Astrocyte of the cerebellum (primary cell): ENCODE measurements at regions not wholly inside any gene's neighbourhood (a gene's known extent, or its start where the extent isn't known, plus 50 kb on each side); places are given as distances from the start of the nearest gene placed in this dataset.

Source experiments
- DNase-seq: peaks from one replicate; pipeline ENCODE4 v3.0.0-alpha.2; 2011; ENCODE audit warnings: low read depth
- H3K4me3 ChIP-seq: 2 replicates; pipeline ENCODE4 v1.5.1; 2011; ENCODE audit warnings: mild to moderate bottlenecking, low read depth, low read length, moderate library complexity
- CTCF ChIP-seq: IDR thresholded peaks from 2 replicates; pipeline ENCODE4 v1.5.1; 2012; ENCODE audit warnings: low read length, low read depth, moderate library complexity, mild to moderate bottlenecking; ENCODE audit errors: missing control alignments
- in situ Hi-C: cut with HindIII; loops from 2 replicates; pipeline ENCODE4 v1.10.0; 2017; ENCODE audit warnings: low sequenced_read_pairs

- H3K4me3 ChIP-seq = no peak overlapping the region
- in situ Hi-C loops = no loop called here
- TF ChIP-seq CTCF = no peak
- no peak for DNase-seq
Observed at GRCh38 chr7:155147624-155148023, 77.5 kb downstream of the HTR5A start.

DNA sequence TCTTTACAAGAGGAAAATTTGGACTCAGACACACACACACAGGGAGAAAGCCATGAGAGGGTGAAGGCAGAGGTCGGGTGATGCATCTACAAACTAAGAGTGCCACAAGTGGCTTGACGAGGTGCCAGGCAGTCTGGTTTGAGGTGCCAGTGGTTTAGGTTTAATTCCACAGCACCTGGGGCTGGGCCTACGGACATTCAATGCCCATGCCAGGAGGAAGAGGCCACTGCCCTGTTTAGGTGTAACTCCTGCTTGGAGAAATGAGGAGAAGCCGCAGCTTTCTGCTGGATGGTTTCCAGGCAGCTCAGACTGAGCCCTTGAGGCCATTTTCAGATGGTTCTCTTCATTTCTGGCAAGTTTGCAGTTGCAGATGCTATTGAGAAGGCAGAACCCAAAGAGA is 83.6 kb downstream of the HTR5A start:
- TF ChIP-seq CTCF = no peak

GRCh38 chr7:155154586-155154985 is 84.5 kb downstream of the HTR5A start:
- no peak overlapping the region for H3K4me3 ChIP-seq
- TF ChIP-seq CTCF = no peak
- no peak for DNase-seq
- in situ Hi-C loops = no loop called here

More for the DNA sequence above, 83.6 kb downstream of the HTR5A start:
- DNase-seq = no peak
- in situ Hi-C loops = no loop called here
- no peak overlapping the region for H3K4me3 ChIP-seq

DNA sequence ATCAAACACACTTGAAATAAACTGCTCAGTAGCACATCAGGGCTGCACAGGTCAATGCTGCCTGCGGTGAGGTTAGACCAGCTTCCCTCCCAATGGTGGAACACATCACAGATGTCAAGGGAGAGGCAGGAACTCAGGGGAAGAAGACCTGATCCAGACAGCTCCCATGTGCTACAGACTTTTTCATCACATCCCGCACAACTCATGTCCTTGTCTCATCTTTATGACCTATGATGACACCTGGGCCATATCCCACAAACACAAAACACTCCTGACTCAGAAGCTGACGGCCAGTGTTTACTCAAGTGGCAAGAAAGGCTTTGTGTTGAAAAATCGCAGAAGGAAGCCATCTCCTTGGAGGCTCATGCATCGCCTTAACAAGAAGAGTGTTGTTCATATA is 91.6 kb downstream of the HTR5A start:
- no peak overlapping the region for H3K4me3 ChIP-seq
- in situ Hi-C loops = no loop called here
- DNase-seq = no peak
- no peak for TF ChIP-seq CTCF

- no peak for DNase-seq
- no peak for TF ChIP-seq CTCF
- H3K4me3 ChIP-seq = no peak overlapping the region
- in situ Hi-C loops = no loop called here
Observed at GRCh38 chr7:155162422-155162821, 92.3 kb downstream of the HTR5A start.

- in situ Hi-C loops = no loop called here
- H3K4me3 ChIP-seq = no peak overlapping the region
- no peak for DNase-seq
- TF ChIP-seq CTCF = no peak
Observed at GRCh38 chr7:155163696-155164095, 93.6 kb downstream of the HTR5A start.

GRCh38 chr7:155164316-155164715 is 94.2 kb downstream of the HTR5A start:
- no peak for DNase-seq
- in situ Hi-C loops = no loop called here
- no peak for TF ChIP-seq CTCF
- H3K4me3 ChIP-seq = no peak overlapping the region
